PFSK-1 (cell line): ENCODE measurements at regions not wholly inside any gene's neighbourhood (a gene's known extent, or its start where the extent isn't known, plus 50 kb on each side); places are given as distances from the start of the nearest gene placed in this dataset.

ENCODE experiments used
- FOXP2 ChIP-seq: optimal IDR thresholded peaks from 2 replicates; pipeline ENCODE3; 2011; ENCODE audit warnings: borderline replicate concordance, control low read depth, inconsistent platforms; ENCODE audit not compliant: insufficient read depth; ENCODE audit errors: extremely low read length, extremely low read depth
- POLR2AphosphoS5 ChIP-seq: IDR thresholded peaks from 2 replicates; pipeline ENCODE4 v1.6.1; 2012; ENCODE audit warnings: low read depth, mild to moderate bottlenecking, control low read depth, low read length, moderate library complexity
- REST ChIP-seq, 2 experiments: IDR thresholded peaks; 2 replicates each; pipeline versions ENCODE4 v1.6.1 to v1.8.0; 2011 to 2012; ENCODE audit warnings: low read depth in 2 of 2, low read length in 2 of 2, control low read depth in 1 of 2, inconsistent platforms in 1 of 2, mild to moderate bottlenecking in 1 of 2, moderate library complexity in 1 of 2; ENCODE audit not compliant: insufficient read depth in 1 of 2
- SIN3A ChIP-seq: IDR thresholded peaks from 2 replicates; pipeline ENCODE4 v1.6.1; 2012; ENCODE audit warnings: mild to moderate bottlenecking, low read length, moderate library complexity, borderline replicate concordance; ENCODE audit not compliant: insufficient read depth
- TAF1 ChIP-seq: IDR thresholded peaks from 2 replicates; pipeline ENCODE4 v1.6.1; 2012; ENCODE audit warnings: low read length, control low read depth, borderline replicate concordance; ENCODE audit not compliant: insufficient read depth

DNA sequence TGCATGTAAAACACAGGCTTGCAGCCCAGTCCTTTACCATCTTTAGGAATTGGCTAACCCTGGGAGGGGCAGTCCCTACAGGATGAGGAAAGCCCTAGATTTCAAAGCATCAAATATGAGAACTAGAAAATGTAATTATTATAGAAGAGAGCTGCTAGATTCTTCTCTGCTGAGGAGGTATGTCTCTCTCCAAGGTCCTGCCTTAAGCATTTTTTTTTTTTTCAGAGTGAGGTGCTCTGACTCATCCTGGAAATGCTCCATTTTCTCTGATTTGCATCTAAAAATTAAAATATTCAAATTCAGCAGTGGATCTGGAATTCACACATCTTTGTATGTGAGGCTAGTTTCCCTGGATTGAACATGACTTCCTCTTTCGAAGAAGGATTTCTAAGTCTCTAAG is 149.8 kb downstream of the ZNF648 start:
- TF ChIP-seq FOXP2: no peak
- TF ChIP-seq SIN3A: no peak
- peak in 1 of 2 experiments; percentile 76; a peak in 2 of 4 replicates for TF ChIP-seq REST (IDR thresholded peaks at IDR 0.05; ENCODE audit: insufficient read depth in 1 of 2, low read depth in 2 of 2, low read length in 2 of 2)
- no peak for TF ChIP-seq POLR2AphosphoS5
- TF ChIP-seq TAF1: no peak

DNA sequence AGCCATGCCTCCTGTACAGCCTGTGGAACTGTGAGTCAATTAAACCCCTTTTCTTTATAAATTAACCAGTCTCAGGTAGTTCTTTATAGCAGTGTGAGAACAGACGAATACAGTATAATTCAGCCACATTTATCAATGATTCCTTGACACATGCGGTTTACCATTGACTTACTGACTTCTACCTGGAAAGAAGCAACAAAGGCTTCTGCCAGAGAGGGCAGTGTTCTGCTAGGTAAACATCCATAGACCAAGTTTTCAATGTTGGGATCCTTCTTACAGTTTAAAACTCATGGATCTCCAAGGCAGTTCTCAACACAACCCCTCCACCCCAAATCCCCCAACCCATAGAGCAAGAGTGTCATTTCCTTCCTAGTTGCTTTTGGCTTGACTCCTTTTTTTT is 150.6 kb downstream of the ZNF648 start:
- TF ChIP-seq SIN3A (no peak), POLR2AphosphoS5 (no peak), REST (IDR thresholded peaks at IDR 0.05; ENCODE audit: insufficient read depth in 1 of 2, low read depth in 2 of 2, low read length in 2 of 2) (no peak), TAF1 (no peak), FOXP2 (no peak)

DNA sequence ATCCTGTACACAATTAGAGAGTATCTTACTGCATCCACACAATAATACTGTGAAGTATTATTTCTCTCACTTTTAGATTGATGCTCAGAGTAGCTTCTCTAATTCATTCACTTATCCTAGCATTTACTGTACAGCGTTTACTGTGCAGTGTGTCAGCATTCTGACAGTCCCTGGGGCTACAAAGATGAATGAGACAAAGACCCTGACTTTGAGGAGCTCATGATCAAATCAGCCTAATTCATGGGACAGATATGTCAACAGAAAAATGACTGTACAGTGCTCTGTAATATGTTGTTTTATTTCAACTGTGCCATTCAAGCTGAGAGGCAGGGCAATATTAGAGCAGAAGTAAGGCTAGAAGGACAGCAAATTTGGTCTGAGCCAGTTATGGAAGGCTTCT is 152.5 kb downstream of the ZNF648 start:
- TF ChIP-seq REST (IDR thresholded peaks at IDR 0.05; ENCODE audit: insufficient read depth in 1 of 2, low read depth in 2 of 2, low read length in 2 of 2) (no peak), TAF1 (no peak), POLR2AphosphoS5 (no peak), SIN3A (no peak)

- no peak for TF ChIP-seq POLR2AphosphoS5
- no peak for TF ChIP-seq FOXP2
- no peak for TF ChIP-seq SIN3A
- TF ChIP-seq TAF1: no peak
- TF ChIP-seq REST (IDR thresholded peaks at IDR 0.05; ENCODE audit: insufficient read depth in 1 of 2, low read depth in 2 of 2, low read length in 2 of 2): no peak
Observed at GRCh38 chr1:181906631-181907030, 154.9 kb downstream of the ZNF648 start.
